ENCODE measurements at regions not wholly inside any gene's neighbourhood (a gene's known extent, or its start where the extent isn't known, plus 50 kb on each side); places are given as distances from the start of the nearest gene placed in this dataset.

- DNase-seq (ENCODE audit: low read depth in 2 of 3, low spot score in 2 of 3): no peak
Measured at GRCh38 chr1:222910699-222911098, 95.9 kb downstream of the DISP1 start.

- DNase-seq (ENCODE audit: low read depth in 2 of 3, low spot score in 2 of 3): no peak
Measured at GRCh38 chr1:222911866-222912265, 97.0 kb downstream of the DISP1 start.

DNA sequence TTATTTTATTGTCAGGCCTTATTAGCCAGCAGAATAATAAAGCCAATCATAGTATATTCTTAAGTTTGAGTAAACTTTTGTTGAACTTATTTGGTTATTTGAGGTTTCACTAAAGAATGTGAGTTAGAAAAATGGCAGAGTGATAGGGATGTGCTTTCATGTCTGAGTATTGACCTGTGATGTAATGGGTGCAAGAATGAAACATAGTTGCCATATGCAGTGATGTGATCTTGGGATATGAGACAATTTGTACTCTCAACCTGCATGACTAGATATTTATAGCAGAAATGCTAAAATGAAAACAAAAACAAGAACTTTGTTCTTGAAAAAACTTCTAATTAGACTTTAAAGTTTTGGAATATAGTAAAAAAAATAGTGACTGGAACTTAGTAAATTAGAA lies 97.9 kb downstream of the DISP1 start:
- DNase-seq (ENCODE audit: low read depth in 2 of 3, low spot score in 2 of 3): no peak

DNA sequence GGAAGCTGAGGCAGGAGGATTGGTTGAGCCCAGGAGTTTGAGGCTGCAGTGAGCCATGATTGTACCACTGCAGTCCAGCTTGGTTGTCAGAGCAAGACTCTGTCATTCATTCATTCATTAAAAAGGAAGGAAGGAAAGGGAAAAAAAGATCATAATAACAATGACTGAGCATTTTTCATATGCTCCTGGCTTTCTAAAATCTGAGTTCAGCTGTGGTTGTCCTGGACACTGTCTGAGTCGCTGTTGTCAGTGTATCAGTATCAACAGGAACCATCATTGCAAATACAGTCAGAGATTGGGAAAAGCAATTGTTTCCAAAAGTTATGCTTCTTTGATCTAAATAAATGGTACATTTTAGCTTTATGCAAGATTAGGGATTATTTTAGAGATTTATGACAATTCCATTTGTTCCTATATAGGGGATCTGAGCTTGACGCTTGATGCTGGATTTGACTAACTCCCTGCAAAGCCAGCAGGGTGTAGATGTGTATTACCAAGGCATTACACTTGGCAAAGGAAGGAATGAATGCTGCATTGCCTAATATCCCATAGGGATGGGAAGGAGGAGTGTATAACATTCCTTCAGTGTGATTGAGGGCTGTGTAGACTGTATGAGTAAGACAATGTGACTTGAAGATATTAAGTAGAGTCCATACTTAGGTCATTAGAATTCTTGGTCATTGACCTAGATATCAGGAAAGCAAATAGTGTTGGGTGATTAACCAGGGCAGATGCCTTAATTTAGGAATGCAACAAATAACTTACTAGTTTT lies 100.2 kb downstream of the DISP1 start:
- no peak for DNase-seq (ENCODE audit: low read depth in 2 of 3, low spot score in 2 of 3)

DNA sequence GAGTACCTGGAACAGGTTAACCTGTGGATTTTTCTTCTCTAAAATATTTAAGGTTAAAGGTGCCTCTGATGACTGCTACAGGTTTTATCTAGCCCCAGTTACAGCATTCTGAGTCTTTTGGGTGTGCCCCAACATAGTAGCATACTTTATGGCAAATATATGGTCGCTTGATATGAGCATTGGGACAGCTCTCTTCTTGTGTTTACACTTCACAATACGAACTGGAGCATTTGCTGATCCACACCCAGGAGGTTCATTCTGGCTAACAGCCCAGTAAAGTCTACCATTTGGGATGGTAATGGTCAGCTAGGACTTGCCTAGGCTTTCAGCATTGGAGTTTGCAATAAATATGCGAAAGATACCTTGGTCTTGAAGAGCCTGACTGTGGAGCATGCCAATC lies 101.3 kb downstream of the DISP1 start:
- no peak for DNase-seq (ENCODE audit: low read depth in 2 of 3, low spot score in 2 of 3)

DNA sequence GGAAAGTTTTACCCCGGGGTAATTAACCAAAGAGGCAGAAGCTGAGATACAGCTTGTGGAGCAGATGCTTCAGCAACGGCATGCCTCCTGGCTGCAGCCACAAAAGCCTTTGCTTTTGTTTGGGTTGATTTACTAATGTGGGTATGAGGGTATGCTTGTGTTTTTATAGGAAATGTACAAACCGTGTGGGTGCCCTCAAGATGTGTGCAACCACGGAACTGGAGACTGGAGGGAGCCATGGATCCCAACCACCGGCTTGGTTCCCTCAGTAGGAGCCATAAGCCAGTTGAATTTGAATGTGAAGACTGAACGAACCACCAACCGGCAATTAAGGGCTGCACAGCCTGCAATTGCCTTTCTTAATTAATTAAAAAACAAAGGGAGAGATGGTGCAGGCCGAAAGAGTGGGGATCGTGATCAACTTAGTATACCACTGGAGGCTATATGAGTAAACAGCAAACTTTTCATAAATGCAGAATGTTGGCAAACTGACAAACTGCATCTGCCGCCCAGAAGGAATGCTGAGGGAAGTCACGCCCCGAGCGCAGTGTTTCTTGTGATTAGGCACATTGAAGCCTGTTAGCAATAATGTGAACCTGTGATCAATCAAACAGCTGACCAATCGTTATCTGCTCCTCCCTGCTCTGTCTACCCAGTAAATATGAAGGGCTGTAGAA lies 104.1 kb downstream of the DISP1 start:
- no peak for DNase-seq (ENCODE audit: low read depth in 2 of 3, low spot score in 2 of 3)

DNA sequence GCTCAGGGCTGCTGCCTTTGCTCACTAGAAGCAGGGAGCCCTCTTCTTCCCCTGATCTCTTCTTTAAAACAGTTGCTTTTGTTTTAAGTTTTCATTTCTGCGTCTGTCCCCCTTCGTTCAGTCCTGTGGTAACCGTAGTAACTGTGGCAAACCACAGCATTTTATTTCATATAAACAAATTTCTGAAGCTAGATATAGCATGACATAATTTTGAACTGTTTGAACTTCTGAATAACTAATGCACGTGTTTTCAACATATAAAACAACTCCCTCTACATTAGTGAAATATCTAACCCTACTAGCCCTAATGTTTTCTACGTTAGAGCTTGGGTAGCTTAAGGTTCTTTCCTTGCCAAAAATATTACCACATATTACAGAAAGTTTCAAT lies 104.6 kb downstream of the DISP1 start:
- DNase-seq (ENCODE audit: low read depth in 2 of 3, low spot score in 2 of 3): no peak

DNA sequence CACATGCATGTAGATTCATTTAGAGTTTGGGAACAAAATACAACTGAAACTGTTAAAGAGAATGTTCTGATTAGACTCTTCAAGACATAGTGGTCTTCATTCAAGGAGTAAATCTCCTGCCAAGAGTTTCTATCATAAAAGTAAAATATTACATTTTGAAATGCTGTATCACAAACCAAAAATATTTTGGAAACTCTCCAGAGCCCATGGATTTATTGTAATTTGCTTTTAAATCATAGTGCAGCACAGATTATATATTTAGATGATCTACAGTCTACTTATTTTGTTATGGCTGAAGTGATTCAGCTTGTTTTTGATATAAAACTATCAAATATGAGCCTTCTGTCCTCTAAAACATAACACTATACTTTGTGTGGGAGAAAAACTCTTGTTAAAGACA lies 105.3 kb downstream of the DISP1 start:
- no peak for DNase-seq (ENCODE audit: low read depth in 2 of 3, low spot score in 2 of 3)

GRCh38 chr1:222921945-222922344 lies 107.1 kb downstream of the DISP1 start:
- DNase-seq (ENCODE audit: low read depth in 2 of 3, low spot score in 2 of 3): no peak

DNA sequence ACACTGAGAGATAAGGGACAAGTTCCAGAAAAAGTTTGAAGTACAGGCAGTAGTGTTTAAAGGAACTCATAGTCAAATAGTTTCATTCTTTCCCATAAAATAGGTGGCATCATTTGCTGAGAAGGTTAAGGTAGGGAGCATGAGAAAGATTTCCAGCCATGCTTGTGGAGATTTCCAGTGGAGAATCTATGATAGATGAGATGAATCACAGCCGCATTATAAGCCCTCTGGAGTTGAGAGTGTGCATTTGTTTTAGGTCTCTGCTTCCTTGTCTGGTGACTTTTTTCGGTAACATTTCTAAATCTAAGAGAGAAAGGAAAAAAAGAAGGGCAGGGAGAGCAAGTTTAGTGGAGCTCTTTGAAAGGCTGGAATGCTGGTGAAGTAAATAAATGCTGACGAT lies 108.7 kb downstream of the DISP1 start:
- DNase-seq (ENCODE audit: low read depth in 2 of 3, low spot score in 2 of 3): no peak

DNA sequence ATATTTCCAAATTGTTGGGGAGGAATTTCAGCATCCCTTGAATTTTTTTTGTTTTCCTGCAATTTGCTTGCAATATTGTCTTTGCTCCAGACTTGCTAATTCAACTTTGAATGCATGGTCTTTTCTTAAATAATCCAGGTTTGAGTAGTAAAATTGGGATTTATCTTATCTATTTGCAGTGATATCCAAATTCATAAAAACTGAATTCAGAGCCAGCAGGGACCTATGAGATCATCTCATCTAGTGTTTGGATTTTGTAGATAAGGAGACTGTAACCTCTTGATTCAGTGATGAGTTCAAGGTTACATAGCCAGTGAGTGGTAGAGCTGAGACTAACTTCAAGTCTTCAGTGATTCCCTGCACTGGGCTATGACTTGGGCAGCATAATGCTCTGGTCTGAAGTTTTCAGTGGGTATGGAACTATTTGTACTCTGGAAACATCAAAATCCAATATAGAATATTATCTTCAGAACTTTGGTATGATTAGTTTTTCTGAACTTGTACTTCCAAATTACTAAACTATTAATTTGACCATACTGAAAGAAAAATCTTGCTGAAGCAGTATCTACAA lies 109.4 kb downstream of the DISP1 start:
- no peak for DNase-seq (ENCODE audit: low read depth in 2 of 3, low spot score in 2 of 3)

- DNase-seq (ENCODE audit: low read depth in 2 of 3, low spot score in 2 of 3): no peak
Measured at GRCh38 chr1:222926566-222926965, 111.7 kb downstream of the DISP1 start.

- no peak for DNase-seq (ENCODE audit: low read depth in 2 of 3, low spot score in 2 of 3)
Measured at GRCh38 chr1:222927031-222927430, 112.2 kb downstream of the DISP1 start.

DNA sequence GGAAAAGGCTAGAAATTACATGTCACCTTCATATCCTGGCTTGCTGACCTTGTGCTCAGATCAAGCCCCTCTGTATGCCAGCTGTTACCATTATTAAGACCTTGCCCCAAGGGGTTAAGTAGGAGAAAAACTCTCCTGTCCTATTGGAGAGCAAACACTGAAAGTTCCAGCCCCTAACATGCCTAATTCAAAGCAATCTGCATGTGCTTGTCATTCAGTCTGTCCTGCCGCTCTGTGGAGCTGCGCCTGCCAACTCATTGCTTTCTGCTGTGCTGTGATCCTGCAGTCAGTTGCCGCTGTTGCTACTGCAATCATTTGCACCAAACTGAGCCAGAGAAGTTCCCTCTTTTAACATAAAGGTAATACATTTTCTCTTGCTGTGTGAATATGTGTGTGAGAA lies 113.4 kb downstream of the DISP1 start:
- no peak for DNase-seq (ENCODE audit: low read depth in 2 of 3, low spot score in 2 of 3)

DNA sequence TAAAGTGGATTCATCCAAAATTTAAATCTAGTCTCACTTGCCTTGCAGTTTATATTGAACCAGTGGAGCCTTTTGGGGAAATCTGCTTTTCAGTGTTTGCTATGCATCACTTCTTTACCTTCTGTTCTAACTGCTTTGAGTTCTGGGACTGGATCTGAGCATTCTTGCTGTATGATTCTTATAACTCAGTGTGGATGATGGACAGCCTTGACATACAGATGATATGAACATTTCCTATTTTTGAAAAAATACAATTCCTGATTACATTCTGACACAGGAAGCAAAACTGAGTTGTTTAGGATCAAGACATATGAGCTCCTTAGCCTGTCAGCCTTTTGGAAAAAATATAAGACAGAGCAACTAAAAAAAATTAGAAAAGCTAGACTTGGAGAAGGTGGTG lies 115.2 kb downstream of the DISP1 start:
- no peak for DNase-seq (ENCODE audit: low read depth in 2 of 3, low spot score in 2 of 3)

- no peak for DNase-seq (ENCODE audit: low read depth in 2 of 3, low spot score in 2 of 3)
Measured at GRCh38 chr1:222931023-222931422, 116.2 kb downstream of the DISP1 start.

- DNase-seq (ENCODE audit: low read depth in 2 of 3, low spot score in 2 of 3): no peak
Measured at GRCh38 chr1:222933273-222933672, 118.4 kb downstream of the DISP1 start.

GRCh38 chr1:222935239-222935900 lies 120.5 kb downstream of the DISP1 start:
- no peak for DNase-seq (ENCODE audit: low read depth in 2 of 3, low spot score in 2 of 3)

DNA sequence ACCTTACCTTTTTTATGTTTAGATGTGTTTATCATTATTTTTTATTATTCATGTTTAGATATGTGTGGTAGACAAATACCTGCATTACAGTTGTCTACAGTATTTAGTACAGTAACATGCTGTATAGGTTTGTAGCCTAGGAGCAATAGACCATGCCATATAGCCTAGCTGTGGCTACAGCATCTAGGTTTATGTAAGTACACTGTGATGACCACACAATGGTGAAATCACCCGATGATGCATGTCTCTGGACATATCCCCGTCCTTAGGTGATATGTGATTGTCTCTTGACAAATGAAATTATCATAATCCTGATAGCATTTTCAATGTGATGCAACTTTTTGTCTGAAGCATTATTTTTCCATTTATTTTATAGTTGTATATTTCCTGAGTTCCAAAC lies 121.2 kb downstream of the DISP1 start:
- DNase-seq (ENCODE audit: low read depth in 2 of 3, low spot score in 2 of 3): no peak

DNA sequence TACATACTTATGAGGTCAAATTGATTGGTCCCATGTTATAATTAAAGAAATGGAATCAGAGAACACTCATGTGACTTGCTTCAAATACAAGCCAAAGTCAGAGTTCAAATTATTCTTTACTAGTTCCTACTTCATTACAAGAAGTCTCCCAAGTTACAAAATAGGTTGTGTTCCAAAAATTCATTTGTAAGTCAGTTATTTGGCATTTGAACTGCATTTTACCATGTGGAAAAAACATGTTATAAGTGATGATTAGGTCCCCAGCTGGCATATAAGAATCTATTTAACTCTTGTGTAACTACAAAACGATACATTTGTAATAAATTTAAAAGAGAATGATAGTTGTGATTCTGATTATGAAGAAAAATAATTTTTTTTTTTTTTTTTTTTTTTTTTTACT lies 124.1 kb downstream of the DISP1 start:
- no peak for DNase-seq (ENCODE audit: low read depth in 2 of 3, low spot score in 2 of 3)

DNA sequence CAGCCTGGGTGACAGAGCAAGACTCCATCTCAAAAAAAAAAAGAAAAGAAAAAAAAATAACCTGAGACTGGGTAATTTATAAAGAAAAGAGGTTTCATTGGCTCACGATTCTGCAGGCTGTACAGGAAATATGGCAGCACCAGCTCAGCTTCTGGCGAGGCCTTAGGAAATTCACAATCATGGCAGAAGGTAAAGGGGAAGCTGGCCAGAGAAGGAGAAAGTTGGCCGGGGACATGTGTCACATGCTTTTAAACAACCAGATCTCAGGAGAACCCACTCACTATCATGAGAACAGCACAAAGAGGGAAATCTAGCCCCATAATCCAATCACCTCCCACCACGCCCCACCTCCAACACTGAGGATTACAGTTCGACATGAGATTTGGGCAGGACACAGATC lies 125.3 kb downstream of the DISP1 start:
- DNase-seq (ENCODE audit: low read depth in 2 of 3, low spot score in 2 of 3): no peak

DNA sequence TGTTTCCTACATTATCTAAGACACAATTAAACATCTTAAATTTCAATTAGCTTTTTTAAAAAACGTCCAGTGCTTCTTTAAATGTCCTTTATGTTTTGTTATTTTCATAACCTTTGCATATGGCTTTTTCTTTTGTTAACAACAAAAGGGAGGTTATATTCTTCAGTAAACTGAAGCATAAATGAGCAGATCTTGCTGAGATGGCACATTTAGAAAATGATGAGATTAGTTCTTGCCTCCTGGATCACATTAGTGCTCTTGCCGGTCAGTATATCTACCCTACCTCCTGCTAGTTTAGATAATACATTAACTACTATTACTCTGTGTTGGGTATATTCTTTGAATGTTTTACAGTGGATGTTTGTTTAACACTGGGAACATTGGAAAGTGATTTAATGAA lies 126.1 kb downstream of the DISP1 start:
- DNase-seq (ENCODE audit: low read depth in 2 of 3, low spot score in 2 of 3): no peak
